HG02763 (cell line): ENCODE measurements at regions not wholly inside any gene's neighbourhood (a gene's known extent, or its start where the extent isn't known, plus 50 kb on each side); places are given as distances from the start of the nearest gene placed in this dataset.

Experiments used
- ATAC-seq: cut with Tn5 transposase; IDR thresholded peaks from one replicate; pipeline ENCODE4 v1.9.1; 2021; ENCODE audit warnings: mild to moderate bottlenecking, moderate library complexity; ENCODE audit not compliant: unreplicated experiment

DNA sequence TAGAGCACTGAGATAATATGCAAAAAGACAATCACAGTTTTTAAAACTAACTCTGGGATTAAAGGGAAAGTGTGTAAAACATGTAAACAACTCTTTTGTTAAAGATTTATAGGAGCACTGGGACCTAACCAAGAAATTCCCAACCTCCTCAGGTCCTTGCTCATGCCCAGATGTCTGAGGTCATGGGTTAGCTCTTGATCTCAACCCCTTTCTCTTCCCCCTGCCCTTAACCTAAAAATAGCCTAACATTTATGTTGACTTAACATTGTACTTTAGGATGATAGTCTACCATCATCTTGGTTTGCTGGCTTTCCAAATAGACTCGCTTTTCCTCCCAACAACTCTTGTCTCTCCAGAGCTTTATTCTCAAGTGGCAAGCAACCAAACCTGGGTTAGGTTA, 258.2 kb upstream of the FAT3 start:
- no peak for ATAC-seq

DNA sequence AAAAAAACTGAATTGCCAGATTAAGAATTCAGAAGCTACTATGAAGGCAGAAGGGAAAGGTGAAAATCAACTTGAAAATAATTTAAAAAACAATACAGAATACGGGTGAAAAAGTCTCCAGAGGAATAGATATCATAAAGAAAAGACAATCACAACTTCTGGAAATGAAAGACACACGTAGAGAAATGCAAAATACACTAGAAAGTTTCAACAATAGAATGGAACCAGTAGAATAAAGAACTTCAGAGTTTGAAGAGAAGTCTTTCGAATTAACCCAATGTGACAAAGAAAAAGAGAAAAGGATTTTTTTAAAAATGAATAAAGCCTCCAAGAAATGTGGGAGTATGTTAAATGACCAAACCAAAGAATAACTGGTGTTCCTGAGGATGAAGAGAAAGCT, 263.8 kb upstream of the FAT3 start:
- ATAC-seq: no peak

DNA sequence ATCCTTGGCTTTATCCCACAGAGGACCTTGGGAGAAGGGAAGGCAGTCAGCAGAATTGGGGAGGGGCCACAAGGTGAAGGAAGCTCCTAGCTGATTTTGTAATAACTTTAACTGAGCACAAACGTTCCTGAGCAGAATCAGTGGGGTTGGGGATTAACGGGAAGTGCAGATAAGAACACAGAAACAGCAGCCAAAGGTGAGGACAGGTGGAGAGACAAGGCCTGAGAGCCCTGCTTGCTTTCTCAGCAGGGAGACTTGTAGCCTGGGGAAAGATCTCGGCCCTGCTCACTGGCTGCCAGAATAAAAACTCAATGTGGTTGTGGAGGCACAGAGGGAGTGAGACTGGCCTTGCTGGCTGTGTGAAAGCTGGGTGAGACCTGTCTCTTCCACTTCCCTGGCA, 265.2 kb upstream of the FAT3 start:
- ATAC-seq: no peak

DNA sequence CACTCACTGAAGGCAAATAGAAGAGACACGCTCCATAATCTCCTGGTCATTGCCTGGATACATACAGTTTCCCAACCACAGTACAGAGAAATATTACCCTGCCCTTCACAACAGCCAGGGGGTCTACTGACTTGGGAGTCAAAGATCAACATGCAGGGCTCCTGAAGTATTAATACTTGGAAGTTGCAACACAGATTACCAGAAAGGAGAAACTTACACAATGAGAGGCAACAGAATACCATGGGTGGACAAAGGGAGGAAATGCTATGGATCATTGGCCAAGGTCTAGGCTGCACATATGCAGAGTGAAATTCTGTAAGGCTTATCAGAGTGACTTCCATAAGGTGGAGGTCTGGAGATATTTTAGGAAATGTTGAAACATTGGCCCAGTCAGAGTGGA, 267.9 kb upstream of the FAT3 start:
- no peak for ATAC-seq

DNA sequence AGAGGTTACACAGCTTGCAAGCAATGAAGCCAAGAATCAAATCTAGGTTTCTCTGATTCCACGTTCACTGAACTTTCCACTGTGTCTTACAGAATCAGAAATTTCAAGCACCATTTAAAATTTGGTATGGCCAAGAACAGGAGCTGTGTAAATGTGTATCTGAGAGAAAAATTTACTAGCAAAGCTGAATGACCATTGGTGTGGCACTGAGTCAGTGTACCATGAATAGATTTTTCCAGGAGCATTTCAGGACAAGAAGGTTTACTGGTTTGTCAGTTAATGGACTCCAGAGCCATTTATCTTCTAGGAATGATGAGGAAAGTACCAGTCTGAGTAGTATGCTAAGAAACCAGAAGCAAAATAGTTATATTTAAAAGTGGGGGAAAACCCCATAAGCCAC, 269.4 kb upstream of the FAT3 start:
- ATAC-seq: no peak

DNA sequence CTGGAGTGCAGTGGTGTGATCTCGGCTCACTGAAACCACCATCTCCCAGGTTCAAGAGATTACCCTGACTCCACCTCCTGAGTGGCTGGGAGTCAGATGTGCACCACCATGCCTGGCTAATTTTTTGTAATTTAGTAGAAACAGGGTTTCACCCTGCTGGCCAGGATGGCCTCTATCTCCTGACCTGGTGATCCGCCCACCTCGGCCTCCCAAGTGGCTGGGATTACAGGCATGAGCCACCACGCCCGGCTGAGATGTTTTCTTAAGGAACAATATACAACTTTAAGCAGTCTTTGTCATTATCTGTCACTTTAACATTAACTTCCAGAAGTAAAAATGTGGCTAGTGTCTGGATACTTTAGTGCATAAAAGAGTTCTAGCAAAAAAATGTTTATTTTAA, 272.6 kb upstream of the FAT3 start:
- no peak for ATAC-seq

DNA sequence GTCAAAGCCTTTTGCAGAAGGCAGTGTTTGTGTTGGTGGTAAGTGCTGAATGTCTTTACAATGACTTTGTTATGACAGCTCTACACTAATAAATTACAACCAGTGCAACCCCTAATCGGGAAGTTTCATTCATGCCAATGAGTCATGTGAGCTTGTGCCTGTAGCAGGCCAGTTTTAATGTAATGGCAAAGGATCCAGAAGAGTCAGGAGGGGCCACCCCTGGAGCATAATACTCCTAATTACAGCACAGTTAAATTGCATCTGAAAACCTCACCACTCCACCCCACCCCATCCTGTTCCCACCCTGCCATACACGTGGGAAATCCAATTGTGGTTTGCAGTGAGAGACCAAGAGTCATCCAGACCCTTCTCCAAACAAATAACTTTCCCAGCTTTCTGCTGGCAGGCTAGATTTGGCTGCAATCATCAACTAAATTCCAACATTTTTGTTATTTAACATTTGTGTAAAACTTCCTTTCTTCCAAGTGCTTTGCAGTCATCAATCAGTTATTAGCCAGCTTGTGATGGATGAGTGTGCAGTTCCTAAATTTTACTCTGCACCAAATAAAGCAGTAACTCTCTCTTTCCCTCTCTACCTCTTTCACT, 277.3 kb upstream of the FAT3 start:
- ATAC-seq: no peak

DNA sequence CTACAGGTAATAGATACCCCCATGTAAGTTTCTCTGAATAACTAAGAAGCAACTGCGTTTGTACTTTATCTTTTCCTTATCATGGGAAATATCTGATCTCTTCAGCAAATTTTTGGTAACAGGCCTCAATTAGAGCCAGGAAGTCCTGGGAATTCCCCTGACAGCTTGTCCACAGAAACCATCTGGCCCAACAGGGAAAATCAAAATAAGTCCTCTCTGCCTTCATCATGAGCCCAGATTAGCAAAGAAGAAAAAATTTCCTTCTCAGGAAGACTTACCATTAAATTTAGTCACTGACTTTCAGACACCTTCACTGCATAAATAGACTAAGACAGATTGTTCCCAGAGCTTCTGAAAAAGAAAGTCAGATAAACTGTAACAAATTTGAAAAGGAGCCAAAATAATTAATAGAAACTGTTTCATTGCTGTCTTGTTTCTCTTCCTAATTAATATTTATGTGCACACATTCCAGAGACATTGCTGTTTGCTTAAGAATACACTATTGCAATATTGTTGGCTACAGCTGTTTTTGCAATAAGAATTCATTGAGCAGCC, 278.1 kb upstream of the FAT3 start:
- no peak for ATAC-seq

DNA sequence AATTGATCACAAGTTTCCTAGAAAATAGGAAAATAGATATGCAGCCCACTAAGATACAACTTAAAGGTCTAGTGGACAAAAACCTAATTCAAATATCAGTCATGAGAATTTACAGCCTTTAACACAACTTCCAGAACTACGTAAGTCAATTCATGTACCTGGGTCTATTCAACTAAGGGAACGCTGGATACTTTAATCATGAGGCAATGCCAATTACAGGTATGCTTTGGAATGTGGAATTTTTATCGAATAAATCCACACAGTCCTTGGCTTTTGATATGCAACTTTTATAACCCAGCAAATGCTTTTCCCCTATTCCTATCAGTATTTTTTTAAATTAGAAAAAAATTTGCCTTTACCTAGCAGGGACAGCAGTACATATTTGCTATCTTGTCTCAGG, 289.5 kb upstream of the FAT3 start:
- no peak for ATAC-seq

DNA sequence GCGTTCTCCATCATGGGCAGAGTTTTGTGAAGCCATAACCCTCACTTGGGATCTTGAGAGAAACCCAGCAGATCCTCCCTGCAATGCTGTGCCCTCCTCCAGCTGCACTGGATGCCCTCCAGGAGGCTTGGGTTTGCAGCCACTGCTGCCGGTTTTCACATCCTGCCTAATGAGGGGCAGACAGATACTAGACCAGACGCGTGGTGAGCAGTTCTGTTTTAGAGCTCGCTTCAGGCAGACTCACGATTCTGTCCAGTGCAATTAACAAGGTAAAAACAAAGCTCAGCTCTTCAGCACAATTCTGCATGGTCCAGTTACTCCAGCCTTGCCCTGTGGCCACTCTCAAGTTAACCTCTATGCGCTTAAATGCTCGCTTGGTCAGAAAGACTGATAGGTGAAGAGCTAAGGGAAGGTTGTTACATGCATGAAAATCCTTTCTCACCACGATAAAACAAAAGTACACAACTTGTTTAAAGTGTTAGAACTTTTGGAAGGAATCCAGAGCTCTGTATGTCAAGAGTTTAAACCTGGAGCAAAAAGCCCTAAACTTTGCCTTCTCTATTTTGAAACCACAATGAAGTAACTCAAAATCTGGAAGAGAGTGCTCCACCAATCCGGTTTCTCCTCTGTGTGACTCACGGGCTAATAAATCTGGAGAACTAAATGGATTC, 292.3 kb upstream of the FAT3 start:
- no peak for ATAC-seq

DNA sequence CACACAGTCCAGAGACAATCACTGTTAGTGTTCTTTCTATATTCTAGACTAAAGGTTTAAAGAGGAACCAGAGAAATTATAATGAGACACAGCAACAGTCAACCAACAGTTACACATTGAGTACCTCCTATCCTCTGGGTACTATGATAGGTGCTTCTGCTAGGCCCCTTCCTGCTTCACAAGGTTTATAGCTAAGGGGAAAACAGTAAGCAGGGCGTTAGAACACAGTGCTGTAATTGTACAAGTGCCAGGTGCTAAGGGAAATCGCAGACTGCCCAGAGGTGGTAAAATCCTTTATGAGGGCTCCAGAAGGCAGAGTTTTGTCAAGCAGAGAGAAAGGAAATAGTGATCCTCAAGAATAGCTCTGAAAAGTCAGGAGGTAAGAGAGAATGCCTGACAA, 297.2 kb upstream of the FAT3 start:
- no peak for ATAC-seq

DNA sequence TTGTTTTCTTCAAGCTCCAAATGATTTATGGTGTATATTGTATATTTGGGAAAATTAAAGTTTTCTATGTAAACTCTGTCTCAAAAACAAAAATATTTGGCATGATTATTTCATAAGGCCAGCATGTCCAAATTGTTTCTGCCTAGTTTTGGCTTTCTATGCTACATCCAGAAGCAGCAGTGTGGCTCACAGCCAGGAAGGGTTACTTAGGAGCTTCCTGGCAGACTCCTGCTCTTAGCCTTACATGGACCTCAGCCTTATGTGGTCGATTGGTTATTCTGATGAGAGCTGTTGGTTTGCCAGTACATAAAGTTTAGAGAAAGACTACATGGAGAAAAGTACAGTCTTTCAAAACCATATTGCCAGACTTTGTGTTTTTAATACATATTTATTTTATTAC, 297.7 kb upstream of the FAT3 start:
- ATAC-seq: no peak

DNA sequence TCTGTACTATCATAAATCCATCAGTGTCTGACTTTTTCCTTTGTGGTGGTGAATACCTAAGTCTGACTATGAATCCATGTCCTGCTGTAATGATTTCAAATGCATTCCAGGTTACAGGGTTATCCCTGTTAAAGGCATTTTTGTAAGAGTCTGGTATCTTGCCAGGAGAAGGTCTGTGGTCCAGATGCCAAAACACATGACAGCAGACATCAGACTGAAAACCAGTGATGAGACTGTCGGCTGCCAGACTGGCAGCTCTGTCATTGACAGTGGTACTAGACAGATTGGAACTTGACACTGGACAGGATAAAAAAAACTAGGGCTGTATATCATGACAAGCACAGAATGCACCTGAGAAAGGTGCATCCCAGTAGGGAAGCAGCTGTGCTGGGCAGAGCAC, 301.8 kb upstream of the FAT3 start:
- ATAC-seq: no peak

DNA sequence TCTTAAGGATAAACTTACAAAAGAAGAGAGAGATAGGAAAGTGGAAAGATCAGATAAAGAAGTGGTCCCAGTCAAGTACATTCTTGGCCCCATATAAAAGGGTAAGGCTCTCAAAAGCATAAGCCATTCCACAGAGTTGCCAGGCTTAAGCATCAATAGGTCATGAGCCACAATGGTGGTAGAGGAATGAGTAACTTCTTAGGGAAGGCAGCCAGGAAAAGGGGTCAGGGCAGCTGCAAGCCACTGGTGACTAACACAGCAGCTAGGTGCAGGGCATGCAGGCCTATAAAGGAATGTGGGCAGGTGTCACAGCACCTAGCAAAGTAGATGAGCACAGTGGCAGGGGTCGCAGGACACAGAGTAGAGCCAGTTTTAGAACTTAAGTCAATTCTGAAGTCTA, 302.6 kb upstream of the FAT3 start:
- no peak for ATAC-seq

DNA sequence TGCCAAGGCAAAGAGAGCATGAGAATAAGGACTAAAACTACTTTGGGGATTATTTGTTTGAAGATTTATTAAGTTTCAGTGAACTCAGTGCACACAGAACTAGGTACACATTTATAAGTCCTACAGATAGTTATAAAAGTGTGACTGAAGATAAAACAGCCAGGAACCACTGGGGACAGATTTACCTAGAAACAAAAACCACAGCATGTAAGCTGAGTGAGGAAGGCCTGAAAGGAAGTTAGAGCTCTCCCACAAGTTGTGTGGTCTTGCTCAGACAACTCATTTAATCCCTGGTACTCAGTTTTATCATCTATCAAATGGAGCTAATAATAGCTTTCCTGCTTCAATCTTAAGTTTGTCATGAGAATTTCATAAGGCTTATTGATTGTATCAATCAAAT, 311.2 kb upstream of the FAT3 start:
- no peak for ATAC-seq

DNA sequence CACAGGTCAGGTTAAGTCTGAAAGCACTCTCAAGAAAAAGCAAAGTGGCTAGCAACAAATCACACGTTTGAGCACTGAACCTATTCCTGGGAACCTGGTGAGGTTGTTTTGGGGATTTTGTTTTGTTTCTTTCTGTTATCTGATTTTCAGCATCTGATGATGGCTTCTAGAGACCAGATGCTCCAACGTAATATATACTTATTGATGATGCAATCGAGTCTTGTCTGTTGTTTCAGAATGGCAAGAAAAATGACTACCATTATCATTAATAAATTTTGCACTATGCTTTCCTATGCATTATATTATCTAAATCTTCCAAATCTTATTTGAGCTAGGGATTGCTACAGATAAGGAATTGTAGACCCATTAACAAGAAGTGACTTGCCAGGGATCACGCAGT, 312.3 kb upstream of the FAT3 start:
- ATAC-seq: no peak

DNA sequence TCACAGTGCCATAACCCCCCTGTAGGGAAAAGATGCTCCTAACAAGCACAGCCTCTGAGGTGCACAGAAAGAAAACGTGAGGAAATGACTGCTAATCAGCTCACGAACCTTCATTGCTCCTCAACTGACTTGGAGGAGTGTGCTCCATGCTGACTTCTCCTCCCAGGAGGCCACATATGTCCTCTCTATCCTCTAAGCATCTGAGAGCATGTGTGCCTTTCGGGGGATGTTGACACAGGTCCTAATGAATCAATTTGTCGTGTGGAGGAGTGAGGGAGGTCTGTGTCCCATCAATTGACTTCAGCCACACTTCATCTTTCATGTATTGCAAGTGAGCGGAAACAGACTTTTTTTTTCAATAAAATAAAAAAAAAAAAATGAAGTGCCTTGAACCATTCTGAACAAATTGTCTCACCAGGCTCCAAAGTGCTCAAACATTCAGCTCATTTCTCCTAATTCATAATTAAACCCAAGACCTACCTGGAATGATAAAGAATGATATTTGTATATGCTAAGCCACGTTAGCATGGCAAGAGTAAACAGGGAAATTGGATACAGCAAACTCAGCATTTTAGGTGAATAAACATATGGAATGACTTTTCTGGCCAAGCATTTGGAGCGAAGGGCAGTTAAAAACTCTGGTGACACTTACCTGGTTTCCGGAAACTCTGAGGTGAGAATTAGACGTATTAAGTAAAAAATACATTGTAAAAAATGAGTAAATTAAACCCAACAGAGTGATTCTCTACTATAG, 317.6 kb upstream of the FAT3 start:
- ATAC-seq: no peak

DNA sequence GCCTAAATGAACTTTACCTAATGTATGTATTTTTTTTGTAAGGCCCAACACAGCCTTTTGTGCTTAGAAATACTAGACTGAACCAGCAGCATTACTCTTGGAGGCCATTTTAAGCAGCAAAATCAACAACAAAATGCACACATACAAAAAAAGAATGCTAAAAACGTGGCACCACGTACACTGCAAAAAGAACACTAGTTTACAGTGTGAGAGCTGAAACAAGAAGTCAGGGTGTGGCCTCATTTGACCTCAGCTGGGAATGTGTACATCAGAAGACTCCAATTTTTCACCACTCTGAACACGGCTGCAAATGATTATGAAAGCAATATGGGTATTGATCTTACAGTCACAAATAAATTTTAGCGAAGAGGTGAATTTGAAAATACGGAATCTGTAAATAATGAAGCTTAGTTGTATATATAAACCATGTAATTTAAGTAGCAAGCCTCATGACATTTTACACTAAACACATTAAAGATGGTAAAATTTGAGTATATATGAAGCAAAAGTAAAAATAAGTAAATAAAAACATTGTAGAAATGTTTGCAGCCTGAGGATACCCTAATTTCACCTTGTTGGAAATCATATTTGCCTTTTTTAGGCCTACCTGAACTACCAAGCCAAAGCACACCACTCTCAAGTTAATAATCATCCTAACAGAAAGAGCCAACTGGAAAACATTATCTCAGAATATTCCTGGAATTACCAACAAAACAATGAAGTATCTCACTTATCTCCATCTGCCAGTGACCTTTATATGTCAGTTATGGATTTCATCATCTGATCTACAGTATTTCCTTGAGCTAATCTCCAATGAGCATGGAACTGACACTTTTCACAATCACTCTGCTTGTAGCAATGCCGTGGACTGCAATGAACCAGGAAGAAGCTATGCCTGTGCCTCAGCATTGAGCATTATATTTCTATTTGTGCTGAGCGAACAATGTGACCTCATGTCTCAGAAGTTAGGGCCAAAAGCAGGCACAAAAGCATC, 319.5 kb upstream of the FAT3 start:
- no peak for ATAC-seq

DNA sequence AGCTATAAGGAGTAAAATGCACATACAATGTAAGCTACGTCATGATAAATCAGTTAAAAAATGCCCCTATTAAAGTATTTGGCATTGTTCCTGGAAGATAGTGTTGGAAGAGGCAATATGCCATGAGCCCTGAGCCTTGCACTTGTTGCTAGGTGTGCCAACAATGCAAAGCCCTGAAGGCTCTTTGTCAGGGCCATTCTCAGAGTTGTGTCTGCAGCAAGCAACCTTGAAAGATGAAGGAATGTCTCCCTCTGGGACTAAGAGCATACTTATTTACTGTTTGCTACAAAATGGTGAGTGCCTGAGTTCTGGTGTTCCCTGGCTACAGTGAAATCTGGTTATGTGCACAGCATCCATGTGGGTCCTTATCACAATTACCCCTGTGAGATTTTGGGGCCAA, 322.3 kb upstream of the FAT3 start:
- ATAC-seq: no peak

DNA sequence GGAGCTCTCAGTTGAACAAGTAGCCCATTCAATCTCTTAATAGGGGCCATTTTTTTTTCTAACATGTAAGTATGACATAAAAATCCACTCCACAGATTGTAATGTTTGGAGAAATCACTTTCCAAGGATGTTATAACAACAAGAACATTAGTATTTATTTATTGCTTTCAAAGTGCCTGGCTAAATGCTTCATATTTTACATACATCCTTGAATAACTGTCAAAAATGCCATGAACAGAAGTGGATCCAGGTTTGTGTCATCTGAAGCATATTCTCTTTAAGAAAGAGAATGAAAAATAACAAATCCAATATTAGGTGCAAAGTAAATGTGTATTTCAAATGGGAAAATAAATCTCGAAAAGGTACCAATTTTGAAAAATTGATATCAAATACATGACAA, 344.0 kb upstream of the FAT3 start:
- ATAC-seq: no peak

DNA sequence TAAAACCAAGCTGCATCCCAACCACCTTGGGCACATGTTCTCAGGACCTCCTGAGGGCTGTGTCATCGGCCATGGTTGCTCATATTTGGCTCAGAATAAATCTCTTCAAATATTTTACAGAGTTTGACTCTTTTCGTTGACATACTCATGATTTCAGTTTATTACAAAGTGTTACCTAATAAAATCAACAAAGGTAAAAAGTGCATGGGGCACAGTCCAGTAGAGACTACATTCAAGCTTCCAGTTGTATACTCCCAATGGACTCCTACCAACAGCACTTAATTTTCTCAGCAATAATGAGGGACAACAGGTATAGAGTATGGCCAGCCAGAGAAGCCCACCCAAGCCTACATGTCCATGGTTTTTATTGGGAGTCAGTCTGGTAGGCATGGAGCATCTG, 347.9 kb upstream of the FAT3 start:
- no peak for ATAC-seq
